ENCODE measurements at regions not wholly inside any gene's neighbourhood (a gene's known extent, or its start where the extent isn't known, plus 50 kb on each side); places are given as distances from the start of the nearest gene placed in this dataset.

DNA sequence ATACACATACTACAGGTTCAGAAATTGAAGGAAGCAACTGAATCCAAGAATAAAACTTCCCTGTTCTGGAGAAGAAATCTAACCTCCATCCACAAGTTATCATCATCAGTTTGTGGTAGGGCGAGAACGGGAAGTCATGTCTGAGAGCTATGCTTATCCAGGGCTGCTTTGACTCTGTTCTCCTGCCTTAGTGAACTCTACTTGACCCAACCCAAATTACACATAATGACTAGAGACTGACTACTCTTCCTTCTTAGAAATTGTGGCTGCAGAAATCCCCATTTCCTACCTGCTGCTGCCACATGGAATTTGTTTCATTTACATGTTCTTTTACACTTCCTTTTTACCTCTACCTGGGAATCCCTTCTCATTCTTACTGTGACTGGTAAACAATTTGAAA is 1102.6 kb upstream of the PIK3C3 start:
- H3K4me3 ChIP-seq (ENCODE audit: low read length), result no peak overlapping the region
- H3K4me2 ChIP-seq (ENCODE audit: low read depth, low read length, poor library complexity, severe bottlenecking), result no peak overlapping the region
- H3K9me2 ChIP-seq (replicated peaks; ENCODE audit: insufficient read depth, low read length), result no peaks in the 10 kb centered on the region
- H3K27me3 ChIP-seq (ENCODE audit: low read length), result no peaks in the 10 kb centered on the region
- H4K20me1 ChIP-seq (ENCODE audit: insufficient read depth, low read depth, low read length), result no peaks in the 10 kb centered on the region
- H3K27ac ChIP-seq (ENCODE audit: low read length), result no peak overlapping the region
- H3K9me3 ChIP-seq (ENCODE audit: low read length), result no peaks in the 10 kb centered on the region
- DNase-seq, result no peak
- no peaks in the 10 kb centered on the region for H3K4me1 ChIP-seq (ENCODE audit: low read length)
- H2AFZ ChIP-seq (ENCODE audit: low read length), result no peak overlapping the region
- no peaks in the 10 kb centered on the region for H3K79me2 ChIP-seq (ENCODE audit: low read length)
- H3K36me3 ChIP-seq (ENCODE audit: insufficient read depth, low read length), result no peaks in the 10 kb centered on the region
- H3K9ac ChIP-seq (ENCODE audit: low read length), result no peak overlapping the region

DNA sequence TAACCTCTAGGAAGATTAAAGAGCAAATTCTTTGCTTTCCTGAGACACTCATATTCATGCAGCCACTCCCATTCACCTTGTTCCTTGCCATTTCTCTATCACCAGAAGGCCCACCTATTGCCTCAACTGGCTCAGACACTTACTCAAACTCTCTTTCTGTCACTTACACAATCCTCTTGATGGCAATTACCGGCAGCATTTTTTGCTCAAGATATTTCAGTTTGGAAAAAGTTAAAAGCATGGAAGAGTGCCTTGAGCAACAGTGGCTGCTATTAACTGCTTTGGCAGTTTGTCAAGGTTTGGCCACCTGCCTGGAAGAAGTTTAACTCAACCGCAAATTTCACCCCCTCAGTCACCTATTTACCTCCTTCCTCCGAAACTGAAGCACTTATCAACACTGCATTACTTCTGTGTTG is 1104.0 kb upstream of the PIK3C3 start:
- Histone ChIP-seq H3K9me2 (replicated peaks; ENCODE audit: insufficient read depth, low read length) (no peaks in the 10 kb centered on the region), H3K9ac (ENCODE audit: low read length) (no peak overlapping the region), H3K27me3 (ENCODE audit: low read length) (no peaks in the 10 kb centered on the region), H4K20me1 (ENCODE audit: insufficient read depth, low read depth, low read length) (no peaks in the 10 kb centered on the region), H2AFZ (ENCODE audit: low read length) (no peak overlapping the region), H3K4me3 (ENCODE audit: low read length) (no peak overlapping the region), H3K4me1 (ENCODE audit: low read length) (no peaks in the 10 kb centered on the region), H3K4me2 (ENCODE audit: low read depth, low read length, poor library complexity, severe bottlenecking) (no peak overlapping the region), H3K36me3 (ENCODE audit: insufficient read depth, low read length) (no peaks in the 10 kb centered on the region), H3K27ac (ENCODE audit: low read length) (no peak overlapping the region), H3K9me3 (ENCODE audit: low read length) (no peaks in the 10 kb centered on the region), H3K79me2 (ENCODE audit: low read length) (no peaks in the 10 kb centered on the region)
- no peak for DNase-seq

DNA sequence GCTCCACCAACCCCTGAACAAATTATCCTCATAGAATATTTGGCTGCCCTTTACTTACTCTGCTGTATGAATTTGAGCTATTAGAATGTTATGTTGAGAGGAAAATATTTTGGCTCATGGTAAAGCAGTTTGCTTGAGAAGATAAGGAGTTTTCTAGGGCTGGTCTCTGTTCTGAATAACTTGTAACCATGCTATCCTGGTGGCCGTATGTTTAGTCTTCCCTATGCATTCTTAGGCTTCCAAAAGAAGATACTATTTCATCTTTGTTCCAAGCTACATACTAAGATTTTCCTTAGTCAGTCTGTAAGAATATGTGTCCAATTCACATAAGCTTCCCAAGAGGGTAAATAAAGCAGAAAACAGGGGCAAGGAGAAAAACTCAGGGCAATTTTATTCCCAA is 1105.1 kb upstream of the PIK3C3 start:
- Histone ChIP-seq H3K9ac (ENCODE audit: low read length) (no peak overlapping the region), H3K36me3 (ENCODE audit: insufficient read depth, low read length) (no peaks in the 10 kb centered on the region), H2AFZ (ENCODE audit: low read length) (no peak overlapping the region), H3K27ac (ENCODE audit: low read length) (no peak overlapping the region), H3K4me3 (ENCODE audit: low read length) (no peak overlapping the region), H3K27me3 (ENCODE audit: low read length) (no peaks in the 10 kb centered on the region), H3K9me3 (ENCODE audit: low read length) (no peaks in the 10 kb centered on the region), H3K79me2 (ENCODE audit: low read length) (no peaks in the 10 kb centered on the region), H4K20me1 (ENCODE audit: insufficient read depth, low read depth, low read length) (no peaks in the 10 kb centered on the region), H3K4me1 (ENCODE audit: low read length) (no peaks in the 10 kb centered on the region), H3K4me2 (ENCODE audit: low read depth, low read length, poor library complexity, severe bottlenecking) (no peak overlapping the region), H3K9me2 (replicated peaks; ENCODE audit: insufficient read depth, low read length) (no peaks in the 10 kb centered on the region)
- DNase-seq, result no peak

DNA sequence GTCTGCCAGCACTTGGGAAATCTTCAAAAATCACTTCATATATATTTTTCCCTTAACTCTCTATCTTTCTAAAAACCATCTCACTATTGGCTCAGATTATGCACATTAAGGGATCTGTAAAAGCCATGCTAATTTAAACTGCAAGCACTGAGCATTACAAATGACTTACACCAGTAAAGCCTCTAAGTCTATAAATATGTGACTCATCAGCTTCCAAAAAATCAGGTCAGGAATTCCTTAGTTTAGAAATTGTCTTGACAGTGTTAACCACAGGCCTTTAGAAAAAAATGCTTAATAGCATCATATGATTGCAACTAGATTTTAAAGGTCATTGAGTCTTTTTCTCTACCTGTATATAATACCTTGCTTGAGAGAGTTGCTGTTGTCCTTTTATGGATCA is 1113.6 kb upstream of the PIK3C3 start:
- H3K27me3 ChIP-seq (ENCODE audit: low read length), result no peaks in the 10 kb centered on the region

GRCh38 chr18:40841063-40841462 is 1114.0 kb upstream of the PIK3C3 start:
- Histone ChIP-seq H3K9me2 (replicated peaks; ENCODE audit: insufficient read depth, low read length) (no peaks in the 10 kb centered on the region), H2AFZ (ENCODE audit: low read length) (no peak overlapping the region), H3K27ac (ENCODE audit: low read length) (no peak overlapping the region), H3K9ac (ENCODE audit: low read length) (no peak overlapping the region), H3K4me2 (ENCODE audit: low read depth, low read length, poor library complexity, severe bottlenecking) (no peak overlapping the region), H3K27me3 (ENCODE audit: low read length) (no peaks in the 10 kb centered on the region), H3K4me1 (ENCODE audit: low read length) (no peaks in the 10 kb centered on the region), H3K9me3 (ENCODE audit: low read length) (no peaks in the 10 kb centered on the region), H3K36me3 (ENCODE audit: insufficient read depth, low read length) (no peaks in the 10 kb centered on the region), H3K4me3 (ENCODE audit: low read length) (no peak overlapping the region), H4K20me1 (ENCODE audit: insufficient read depth, low read depth, low read length) (no peaks in the 10 kb centered on the region), H3K79me2 (ENCODE audit: low read length) (no peaks in the 10 kb centered on the region)
- no peak for DNase-seq

More for the DNA sequence above, 1113.6 kb upstream of the PIK3C3 start:
- H3K27ac ChIP-seq (ENCODE audit: low read length), result no peak overlapping the region
- H3K36me3 ChIP-seq (ENCODE audit: insufficient read depth, low read length), result no peaks in the 10 kb centered on the region
- H3K4me3 ChIP-seq (ENCODE audit: low read length), result no peak overlapping the region
- no peaks in the 10 kb centered on the region for H4K20me1 ChIP-seq (ENCODE audit: insufficient read depth, low read depth, low read length)
- DNase-seq, result no peak
- H2AFZ ChIP-seq (ENCODE audit: low read length), result no peak overlapping the region
- no peaks in the 10 kb centered on the region for H3K9me3 ChIP-seq (ENCODE audit: low read length)
- H3K4me1 ChIP-seq (ENCODE audit: low read length), result no peaks in the 10 kb centered on the region
- no peaks in the 10 kb centered on the region for H3K9me2 ChIP-seq (replicated peaks; ENCODE audit: insufficient read depth, low read length)
- H3K9ac ChIP-seq (ENCODE audit: low read length), result no peak overlapping the region
- no peak overlapping the region for H3K4me2 ChIP-seq (ENCODE audit: low read depth, low read length, poor library complexity, severe bottlenecking)
- no peaks in the 10 kb centered on the region for H3K79me2 ChIP-seq (ENCODE audit: low read length)

- Histone ChIP-seq H3K4me3 (ENCODE audit: low read length) (no peak overlapping the region), H4K20me1 (ENCODE audit: insufficient read depth, low read depth, low read length) (no peaks in the 10 kb centered on the region), H3K36me3 (ENCODE audit: insufficient read depth, low read length) (no peaks in the 10 kb centered on the region), H3K9me3 (ENCODE audit: low read length) (no peaks in the 10 kb centered on the region), H2AFZ (ENCODE audit: low read length) (no peak overlapping the region), H3K9me2 (replicated peaks; ENCODE audit: insufficient read depth, low read length) (peaks cover 4% of the 10 kb centered on the region; the same call in 1 of the 2 replicates), H3K9ac (ENCODE audit: low read length) (no peak overlapping the region), H3K79me2 (ENCODE audit: low read length) (no peaks in the 10 kb centered on the region), H3K27ac (ENCODE audit: low read length) (no peak overlapping the region), H3K4me1 (ENCODE audit: low read length) (no peaks in the 10 kb centered on the region), H3K4me2 (ENCODE audit: low read depth, low read length, poor library complexity, severe bottlenecking) (no peak overlapping the region), H3K27me3 (ENCODE audit: low read length) (no peaks in the 10 kb centered on the region)
- no peak for DNase-seq
Measured at GRCh38 chr18:40832362-40832761, 1122.7 kb upstream of the PIK3C3 start.

DNA sequence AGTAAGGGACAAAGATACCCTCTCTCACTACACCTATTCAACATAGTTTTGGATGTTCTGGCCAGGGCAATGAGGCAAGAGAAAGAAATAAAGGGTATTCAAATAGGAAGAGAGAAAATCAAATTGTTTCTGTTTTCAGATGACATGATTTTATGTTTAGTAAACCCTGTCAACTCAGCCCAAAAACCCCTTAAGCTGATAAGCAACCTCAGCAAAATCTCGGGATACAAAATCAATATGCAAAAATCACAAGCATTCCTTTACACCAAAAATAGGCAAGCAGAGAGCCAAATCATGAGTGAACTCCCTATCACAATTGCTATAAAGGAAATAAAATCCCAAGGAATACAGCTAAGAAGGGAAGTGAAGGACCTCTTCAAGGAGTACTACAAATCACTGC is 1130.7 kb upstream of the PIK3C3 start:
- DNase-seq, result no peak
- H3K4me3 ChIP-seq (ENCODE audit: low read length), result no peak overlapping the region
- H3K9ac ChIP-seq (ENCODE audit: low read length), result no peak overlapping the region
- H4K20me1 ChIP-seq (ENCODE audit: insufficient read depth, low read depth, low read length), result no peaks in the 10 kb centered on the region
- H3K9me2 ChIP-seq (replicated peaks; ENCODE audit: insufficient read depth, low read length), result peaks cover 4% of the 10 kb centered on the region; the same call in 1 of the 2 replicates
- H3K79me2 ChIP-seq (ENCODE audit: low read length), result no peaks in the 10 kb centered on the region
- no peak overlapping the region for H3K4me2 ChIP-seq (ENCODE audit: low read depth, low read length, poor library complexity, severe bottlenecking)
- H3K27ac ChIP-seq (ENCODE audit: low read length), result no peak overlapping the region
- no peaks in the 10 kb centered on the region for H3K36me3 ChIP-seq (ENCODE audit: insufficient read depth, low read length)
- H3K9me3 ChIP-seq (ENCODE audit: low read length), result no peaks in the 10 kb centered on the region
- no peaks in the 10 kb centered on the region for H3K4me1 ChIP-seq (ENCODE audit: low read length)
- H3K27me3 ChIP-seq (ENCODE audit: low read length), result no peaks in the 10 kb centered on the region
- no peak overlapping the region for H2AFZ ChIP-seq (ENCODE audit: low read length)

GRCh38 chr18:40821596-40822243 is 1133.3 kb upstream of the PIK3C3 start:
- Histone ChIP-seq H3K79me2 (ENCODE audit: low read length) (no peaks in the 10 kb centered on the region), H3K4me1 (ENCODE audit: low read length) (no peaks in the 10 kb centered on the region), H3K4me3 (ENCODE audit: low read length) (no peak overlapping the region), H3K4me2 (ENCODE audit: low read depth, low read length, poor library complexity, severe bottlenecking) (no peak overlapping the region), H4K20me1 (ENCODE audit: insufficient read depth, low read depth, low read length) (no peaks in the 10 kb centered on the region), H2AFZ (ENCODE audit: low read length) (no peak overlapping the region), H3K36me3 (ENCODE audit: insufficient read depth, low read length) (no peaks in the 10 kb centered on the region), H3K9me3 (ENCODE audit: low read length) (no peaks in the 10 kb centered on the region), H3K9me2 (replicated peaks; ENCODE audit: insufficient read depth, low read length) (no peaks in the 10 kb centered on the region), H3K27me3 (ENCODE audit: low read length) (no peaks in the 10 kb centered on the region), H3K9ac (ENCODE audit: low read length) (no peak overlapping the region), H3K27ac (ENCODE audit: low read length) (no peak overlapping the region)
- DNase-seq, result no peak

Data from Karpas-422 (cell line).